ENCODE measurements at regions not wholly inside any gene's neighbourhood (a gene's known extent, or its start where the extent isn't known, plus 50 kb on each side); places are given as distances from the start of the nearest gene placed in this dataset.
"Not testable (repeated sequence)": the region's sequence is repeated elsewhere in the genome, so short reads cannot be mapped to it uniquely, and the experiment has no call there.

- no peak for DNase-seq
These were observed 62.0 kb downstream of the SKIDA1 start for GRCh38 chr10:21463436-21463835.

DNA sequence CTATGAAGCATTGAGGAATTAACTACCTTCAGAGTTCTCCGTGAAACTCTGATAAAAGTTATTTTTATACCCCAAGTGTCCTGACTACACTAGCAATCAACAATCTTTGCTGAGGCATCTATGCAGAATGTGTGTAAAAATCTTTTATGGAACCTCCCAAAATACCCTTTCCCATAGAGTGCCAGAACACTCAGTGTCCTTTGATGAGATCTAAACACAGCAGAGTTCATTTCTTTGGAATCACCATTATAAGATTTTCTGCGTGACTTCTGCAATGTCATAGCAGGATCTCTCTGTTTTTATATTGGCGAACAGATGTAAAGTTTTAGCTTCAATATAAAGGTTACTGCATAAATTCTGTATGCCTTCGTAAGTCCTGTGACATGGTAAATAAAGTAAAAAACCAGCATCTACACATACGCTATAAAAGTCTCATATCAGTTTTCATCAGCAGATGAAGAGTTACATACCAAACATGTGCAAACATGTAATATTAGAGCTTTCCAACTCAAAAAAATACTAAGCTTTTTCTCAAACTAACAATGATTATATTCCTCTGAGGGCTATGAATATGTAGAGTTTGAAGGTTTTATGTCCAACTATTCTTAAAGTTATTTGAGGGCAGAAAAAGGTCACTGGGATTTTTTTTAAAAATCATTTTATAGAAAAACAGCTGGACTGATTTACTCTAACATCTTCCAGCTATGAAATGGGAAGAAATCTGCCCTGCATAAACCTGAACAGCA, 67.2 kb downstream of the SKIDA1 start:
- DNase-seq: no peak

DNA sequence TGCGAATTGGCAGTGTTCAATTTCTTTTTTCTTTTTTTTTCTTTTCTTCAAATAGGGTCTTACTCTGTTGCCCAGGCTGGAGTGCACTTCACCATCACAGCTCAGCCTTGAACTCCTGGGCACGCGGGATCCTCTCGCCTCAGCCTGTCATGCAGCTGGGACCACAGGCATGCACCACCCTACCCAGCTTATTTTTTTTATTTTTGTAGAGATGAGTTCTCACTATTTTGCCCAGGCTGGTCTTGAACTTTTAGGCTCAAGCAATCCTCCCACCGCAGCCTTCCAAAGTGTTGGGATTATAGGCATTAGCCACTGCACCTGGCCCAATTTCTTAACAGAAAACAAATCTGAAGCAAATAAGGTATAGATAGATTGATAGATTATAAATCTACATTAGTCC, 69.3 kb downstream of the SKIDA1 start:
- DNase-seq: no peak

DNA sequence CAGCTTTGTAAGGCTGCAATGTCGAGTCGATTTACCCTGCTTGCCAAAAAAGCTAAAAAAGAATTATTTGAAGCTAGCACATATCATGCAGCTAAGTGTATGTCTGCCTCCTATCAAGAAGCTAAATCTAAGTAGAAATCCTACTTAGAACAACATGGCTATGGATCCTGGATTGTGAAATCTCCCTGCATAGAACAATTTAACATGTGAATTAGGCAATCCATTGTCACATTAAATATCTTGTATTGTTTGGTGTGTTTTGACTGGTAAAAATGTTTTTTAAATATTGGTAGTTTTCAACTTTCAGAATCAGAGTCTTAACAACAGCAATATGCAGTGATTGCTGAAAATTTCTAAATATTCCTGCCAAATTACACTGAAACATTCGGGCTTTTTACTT, 73.3 kb downstream of the SKIDA1 start:
- DNase-seq: no peak

- DNase-seq: no peak
These were observed 76.1 kb downstream of the SKIDA1 start for GRCh38 chr10:21449288-21449966.

DNA sequence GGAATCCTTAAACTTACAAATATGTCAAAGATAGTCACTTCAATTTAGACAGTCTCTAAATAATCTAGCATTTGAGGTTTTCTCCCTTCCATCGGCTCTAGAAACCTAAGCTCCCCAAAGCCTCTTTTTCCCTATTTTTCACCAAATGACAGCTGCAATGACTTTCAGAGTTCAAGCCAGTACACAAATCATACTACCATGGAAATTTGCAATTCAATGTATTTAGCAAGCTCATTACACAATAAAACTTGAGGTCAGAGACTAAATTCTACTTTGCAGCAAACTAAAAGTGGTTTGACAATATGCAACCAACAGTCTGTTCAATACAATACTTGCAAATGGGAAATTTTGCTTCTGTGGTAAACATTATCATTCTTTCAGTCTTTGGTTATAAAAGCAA, 80.3 kb downstream of the SKIDA1 start:
- no peak for DNase-seq

- DNase-seq: no peak
These were observed 83.9 kb downstream of the SKIDA1 start for GRCh38 chr10:21441625-21442024.

GRCh38 chr10:21438914-21439313, 86.6 kb downstream of the SKIDA1 start:
- DNase-seq: not testable (repeated sequence)

GRCh38 chr10:21437770-21438382, 87.6 kb downstream of the SKIDA1 start:
- no peak for DNase-seq

GRCh38 chr10:21432266-21432665, 93.2 kb downstream of the SKIDA1 start:
- no peak for DNase-seq

- no peak for DNase-seq
These were observed 93.7 kb downstream of the SKIDA1 start for GRCh38 chr10:21431799-21432198.

- DNase-seq: no peak
These were observed 97.5 kb downstream of the SKIDA1 start for GRCh38 chr10:21427804-21428481.

DNA sequence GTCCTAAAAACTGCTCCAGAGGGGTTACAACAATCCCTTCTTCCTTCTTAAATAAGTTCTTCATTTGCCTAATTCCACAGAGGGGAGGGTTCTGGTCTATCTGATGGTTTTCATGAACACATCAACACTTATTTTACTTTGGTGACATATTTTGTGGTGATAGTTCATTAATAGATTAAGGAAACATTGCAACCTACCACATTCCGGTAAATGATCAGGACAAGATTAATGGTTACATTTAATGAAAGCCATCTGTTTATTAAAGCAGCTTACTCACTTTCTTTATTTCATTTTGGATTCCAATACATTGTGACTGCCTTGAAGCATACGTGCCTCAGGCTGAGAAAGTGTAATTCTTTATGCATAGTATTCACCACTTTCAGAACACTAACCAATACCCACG, 101.0 kb downstream of the SKIDA1 start:
- no peak for DNase-seq

GRCh38 chr10:21423850-21424249, 101.6 kb downstream of the SKIDA1 start:
- DNase-seq: no peak

- no peak for DNase-seq
These were observed 102.1 kb downstream of the SKIDA1 start for GRCh38 chr10:21423338-21423737.

DNA sequence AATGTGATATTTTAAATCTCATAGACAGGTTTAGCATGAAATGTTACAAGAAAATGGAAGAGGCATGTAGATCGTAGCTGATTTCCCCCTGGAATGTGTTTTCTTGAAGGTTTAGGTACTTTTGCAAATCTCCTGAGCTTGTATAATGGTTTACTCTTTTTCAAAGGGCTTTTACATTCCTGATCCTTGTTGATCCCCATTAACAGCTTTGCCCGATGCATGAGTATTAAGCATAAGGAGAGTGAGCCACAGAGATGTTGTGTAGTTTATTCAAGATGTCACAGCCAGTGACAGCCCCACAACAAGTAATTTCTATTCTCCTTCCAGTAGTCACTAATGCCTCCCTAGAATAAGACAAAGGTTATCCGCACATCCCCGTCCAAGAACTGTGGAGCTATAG, 103.7 kb downstream of the SKIDA1 start:
- DNase-seq: no peak

DNA sequence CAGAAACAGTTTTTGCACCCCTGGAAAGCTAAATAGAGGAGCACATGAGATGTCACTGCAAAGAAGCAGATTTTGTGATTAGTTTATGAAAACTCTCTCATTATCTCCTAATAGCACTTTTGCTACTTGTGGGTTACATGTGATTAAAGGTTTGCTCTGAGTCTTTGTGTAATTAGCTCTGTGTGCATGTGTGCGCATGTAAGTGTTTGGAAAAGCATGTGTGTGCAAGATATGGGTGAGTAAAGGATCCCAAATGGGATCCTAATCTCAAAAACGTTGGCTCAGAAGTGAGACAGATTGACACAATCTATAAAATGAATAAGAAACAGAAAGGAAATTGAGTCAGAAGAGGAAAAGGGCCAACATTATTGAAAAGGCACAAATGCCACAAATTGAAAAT, 104.5 kb downstream of the SKIDA1 start:
- DNase-seq: no peak

GRCh38 chr10:21418981-21419576, 106.4 kb downstream of the SKIDA1 start:
- not testable (repeated sequence) for DNase-seq

- no peak for DNase-seq
These were observed 108.2 kb downstream of the SKIDA1 start for GRCh38 chr10:21417172-21417712.

- DNase-seq: no peak
These were observed 111.8 kb downstream of the SKIDA1 start for GRCh38 chr10:21413680-21414079.

DNA sequence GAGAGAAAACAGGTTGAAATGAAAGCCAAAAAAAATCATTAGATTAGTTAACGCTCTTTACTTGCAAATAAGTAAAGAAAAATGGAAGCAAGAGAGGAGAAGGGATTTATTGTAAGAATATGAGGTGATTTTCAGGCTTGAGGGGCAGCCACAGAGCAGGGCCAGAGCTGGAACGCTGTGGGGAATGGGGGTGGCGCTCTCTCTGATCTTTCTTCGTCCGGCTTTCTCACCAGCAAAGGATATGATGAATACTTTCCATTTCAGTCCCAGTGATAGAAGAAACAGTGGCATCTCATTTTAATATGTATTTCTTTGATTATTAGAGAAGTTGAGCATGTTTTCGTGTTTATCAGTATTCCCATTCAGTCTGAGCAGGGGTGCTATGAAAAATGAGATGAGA, 112.2 kb downstream of the SKIDA1 start:
- no peak for DNase-seq

- DNase-seq: no peak
These were observed 118.8 kb downstream of the SKIDA1 start for GRCh38 chr10:21406595-21407193.

All from NCI-H446 (cell line).